ENCODE measurements at regions not wholly inside any gene's neighbourhood (a gene's known extent, or its start where the extent isn't known, plus 50 kb on each side); places are given as distances from the start of the nearest gene placed in this dataset.

GRCh38 chr6:4616311-4616710, 159.9 kb upstream of the CDYL start:
- ChIA-PET CTCF (no interaction called here), POLR2A (no interaction called here)
- no peak overlapping the region for H3K4me3 ChIP-seq (ENCODE audit: low read depth, low read length)
- H3K9me3 ChIP-seq (ENCODE audit: control insufficient read depth, insufficient read depth, low read length): no peaks in the 10 kb centered on the region
- TF ChIP-seq CTCF (IDR thresholded peaks at IDR 0.05; ENCODE audit: low read depth, low read length): no peak
- peaks cover 7% of the 10 kb centered on the region for H3K27me3 ChIP-seq (ENCODE audit: control insufficient read depth, insufficient read depth, low read length)
- H3K27ac ChIP-seq (ENCODE audit: low read depth, low read length): no peak overlapping the region
- no peak for DNase-seq (ENCODE audit: low read depth, low spot score)

- CTCF ChIA-PET: no interaction called here
- peaks cover 7% of the 10 kb centered on the region for H3K27me3 ChIP-seq (ENCODE audit: control insufficient read depth, insufficient read depth, low read length)
- no peak for DNase-seq (ENCODE audit: low read depth, low spot score)
- no peak overlapping the region for H3K4me3 ChIP-seq (ENCODE audit: low read depth, low read length)
- H3K27ac ChIP-seq (ENCODE audit: low read depth, low read length): no peak overlapping the region
- no peak for TF ChIP-seq CTCF (IDR thresholded peaks at IDR 0.05; ENCODE audit: low read depth, low read length)
- POLR2A ChIA-PET: no interaction called here
- H3K9me3 ChIP-seq (ENCODE audit: control insufficient read depth, insufficient read depth, low read length): no peaks in the 10 kb centered on the region
Measured at GRCh38 chr6:4615891-4616290, 160.3 kb upstream of the CDYL start.

GRCh38 chr6:4615231-4615630, 161.0 kb upstream of the CDYL start:
- Histone ChIP-seq H3K27me3 (ENCODE audit: control insufficient read depth, insufficient read depth, low read length) (peaks cover 7% of the 10 kb centered on the region), H3K27ac (ENCODE audit: low read depth, low read length) (no peak overlapping the region), H3K9me3 (ENCODE audit: control insufficient read depth, insufficient read depth, low read length) (no peaks in the 10 kb centered on the region), H3K4me3 (ENCODE audit: low read depth, low read length) (no peak overlapping the region)
- POLR2A ChIA-PET: no interaction called here
- no peak for TF ChIP-seq CTCF (IDR thresholded peaks at IDR 0.05; ENCODE audit: low read depth, low read length)
- CTCF ChIA-PET: no interaction called here
- DNase-seq (ENCODE audit: low read depth, low spot score): no peak

- Histone ChIP-seq H3K27ac (ENCODE audit: low read depth, low read length) (no peak overlapping the region), H3K9me3 (ENCODE audit: control insufficient read depth, insufficient read depth, low read length) (no peaks in the 10 kb centered on the region), H3K4me3 (ENCODE audit: low read depth, low read length) (no peak overlapping the region), H3K27me3 (ENCODE audit: control insufficient read depth, insufficient read depth, low read length) (peaks cover 7% of the 10 kb centered on the region)
- ChIA-PET CTCF (no interaction called here), POLR2A (no interaction called here)
- no peak for DNase-seq (ENCODE audit: low read depth, low spot score)
- TF ChIP-seq CTCF (IDR thresholded peaks at IDR 0.05; ENCODE audit: low read depth, low read length): no peak
Measured at GRCh38 chr6:4614637-4615036, 161.6 kb upstream of the CDYL start.

- no peak overlapping the region for H3K27ac ChIP-seq (ENCODE audit: low read depth, low read length)
- ChIA-PET CTCF (no interaction called here), POLR2A (no interaction called here)
- H3K4me3 ChIP-seq (ENCODE audit: low read depth, low read length): no peak overlapping the region
- TF ChIP-seq CTCF (IDR thresholded peaks at IDR 0.05; ENCODE audit: low read depth, low read length): no peak
- peaks cover 7% of the 10 kb centered on the region for H3K27me3 ChIP-seq (ENCODE audit: control insufficient read depth, insufficient read depth, low read length)
- DNase-seq (ENCODE audit: low read depth, low spot score): no peak
- peaks cover under 1% of the 10 kb centered on the region; the same call in 1 of the 2 replicates for H3K9me3 ChIP-seq (ENCODE audit: control insufficient read depth, insufficient read depth, low read length)
Measured at GRCh38 chr6:4613795-4614194, 162.4 kb upstream of the CDYL start.
